Liver (tissue), 3 donors: ENCODE measurements at regions not wholly inside any gene's neighbourhood (a gene's known extent, or its start where the extent isn't known, plus 50 kb on each side); places are given as distances from the start of the nearest gene placed in this dataset.

ENCODE experiments used
- FOXA1 ChIP-seq: IDR thresholded peaks from 2 replicates; pipeline ENCODE4 v1.6.1; 2016; ENCODE audit warnings: antibody characterized with exemption
- GABPA ChIP-seq, 2 donors: IDR thresholded peaks in 1 of 2; conservative IDR thresholded peaks in 1 of 2; 2 replicates each; pipeline ENCODE4 v1.6.1; 2016; ENCODE audit warnings: antibody characterized with exemption in 2 of 2, mild to moderate bottlenecking in 1 of 2, moderate library complexity in 1 of 2
- JUND ChIP-seq, 2 donors: IDR thresholded peaks; 2 replicates each; pipeline ENCODE4 v1.6.1; 2016; ENCODE audit warnings: antibody characterized with exemption in 2 of 2
- RAD21 ChIP-seq, 2 donors: IDR thresholded peaks; 2 replicates each; pipeline ENCODE4 v1.6.1; 2016; ENCODE audit warnings: antibody characterized with exemption in 2 of 2, mild to moderate bottlenecking in 2 of 2
- RXRA ChIP-seq, 2 donors: IDR thresholded peaks; 2 replicates each; pipeline ENCODE4 v1.6.1; 2017 to 2018; ENCODE audit warnings: antibody characterized with exemption in 2 of 2, mild to moderate bottlenecking in 1 of 2
- TAF1 ChIP-seq: conservative IDR thresholded peaks from 2 replicates; pipeline ENCODE4 v1.6.1; 2016; ENCODE audit warnings: antibody characterized with exemption, mild to moderate bottlenecking
- TF ChIP-seq, protein P1 (sequence below): fragments of 150-350 bp; IDR thresholded peaks from 2 replicates; pipeline ENCODE4 v1.5.1; 2017; ENCODE audit warnings: improper control_type of control experiment, low read depth, low read length; ENCODE audit not compliant: missing input control
- TF ChIP-seq, protein P2 (sequence below): IDR thresholded peaks from 2 replicates; pipeline ENCODE4 v1.6.1; 2016; ENCODE audit warnings: antibody characterized with exemption
- TF ChIP-seq, protein P3 (sequence below): IDR thresholded peaks from 2 replicates; pipeline ENCODE4 v1.6.1; 2016; ENCODE audit warnings: antibody characterized with exemption
- TF ChIP-seq, protein P4 (sequence below): IDR thresholded peaks from 2 replicates; pipeline ENCODE4 v1.6.1; 2016; ENCODE audit warnings: antibody characterized with exemption, mild to moderate bottlenecking
- TF ChIP-seq, protein P5 (sequence below): IDR thresholded peaks from 2 replicates; pipeline ENCODE4 v1.6.1; 2016; ENCODE audit warnings: antibody characterized with exemption
- donor health status: healthy.
- donor health status: healthy.

DNA sequence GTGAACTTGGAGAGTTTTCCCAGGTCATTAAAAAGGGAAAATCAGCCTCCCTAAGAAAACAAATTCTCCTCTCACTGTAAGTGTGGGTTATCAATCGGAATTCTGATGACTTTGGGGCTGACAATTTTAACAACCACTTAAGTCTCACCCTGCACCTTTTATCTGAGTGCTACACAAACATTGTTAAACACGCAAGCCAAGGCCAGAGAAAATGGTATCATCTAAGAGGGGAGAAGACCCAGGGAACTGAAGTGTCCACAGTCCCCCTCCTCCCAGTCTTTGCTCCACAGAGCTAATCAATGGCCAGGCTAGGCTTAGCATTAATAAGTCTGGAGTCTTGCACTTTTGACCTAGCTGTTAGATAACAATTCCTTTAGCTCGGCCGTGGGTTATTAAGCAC lies 51.7 kb upstream of the TBX5 start:
- TF ChIP-seq, protein P1, sequence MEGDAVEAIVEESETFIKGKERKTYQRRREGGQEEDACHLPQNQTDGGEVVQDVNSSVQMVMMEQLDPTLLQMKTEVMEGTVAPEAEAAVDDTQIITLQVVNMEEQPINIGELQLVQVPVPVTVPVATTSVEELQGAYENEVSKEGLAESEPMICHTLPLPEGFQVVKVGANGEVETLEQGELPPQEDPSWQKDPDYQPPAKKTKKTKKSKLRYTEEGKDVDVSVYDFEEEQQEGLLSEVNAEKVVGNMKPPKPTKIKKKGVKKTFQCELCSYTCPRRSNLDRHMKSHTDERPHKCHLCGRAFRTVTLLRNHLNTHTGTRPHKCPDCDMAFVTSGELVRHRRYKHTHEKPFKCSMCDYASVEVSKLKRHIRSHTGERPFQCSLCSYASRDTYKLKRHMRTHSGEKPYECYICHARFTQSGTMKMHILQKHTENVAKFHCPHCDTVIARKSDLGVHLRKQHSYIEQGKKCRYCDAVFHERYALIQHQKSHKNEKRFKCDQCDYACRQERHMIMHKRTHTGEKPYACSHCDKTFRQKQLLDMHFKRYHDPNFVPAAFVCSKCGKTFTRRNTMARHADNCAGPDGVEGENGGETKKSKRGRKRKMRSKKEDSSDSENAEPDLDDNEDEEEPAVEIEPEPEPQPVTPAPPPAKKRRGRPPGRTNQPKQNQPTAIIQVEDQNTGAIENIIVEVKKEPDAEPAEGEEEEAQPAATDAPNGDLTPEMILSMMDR: no peak
- TF ChIP-seq GABPA (IDR thresholded peaks at IDR 0.05 in 1 of 2, conservative IDR thresholded peaks at IDR 0.05 in 1 of 2) (no peak), JUND (IDR thresholded peaks at IDR 0.05) (no peak), RAD21 (IDR thresholded peaks at IDR 0.05) (no peak), RXRA (IDR thresholded peaks at IDR 0.05) (no peak), TAF1 (no peak), FOXA1 (no peak)
- TF ChIP-seq, protein P2, sequence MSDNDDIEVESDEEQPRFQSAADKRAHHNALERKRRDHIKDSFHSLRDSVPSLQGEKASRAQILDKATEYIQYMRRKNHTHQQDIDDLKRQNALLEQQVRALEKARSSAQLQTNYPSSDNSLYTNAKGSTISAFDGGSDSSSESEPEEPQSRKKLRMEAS: no peak
- TF ChIP-seq, protein P3, sequence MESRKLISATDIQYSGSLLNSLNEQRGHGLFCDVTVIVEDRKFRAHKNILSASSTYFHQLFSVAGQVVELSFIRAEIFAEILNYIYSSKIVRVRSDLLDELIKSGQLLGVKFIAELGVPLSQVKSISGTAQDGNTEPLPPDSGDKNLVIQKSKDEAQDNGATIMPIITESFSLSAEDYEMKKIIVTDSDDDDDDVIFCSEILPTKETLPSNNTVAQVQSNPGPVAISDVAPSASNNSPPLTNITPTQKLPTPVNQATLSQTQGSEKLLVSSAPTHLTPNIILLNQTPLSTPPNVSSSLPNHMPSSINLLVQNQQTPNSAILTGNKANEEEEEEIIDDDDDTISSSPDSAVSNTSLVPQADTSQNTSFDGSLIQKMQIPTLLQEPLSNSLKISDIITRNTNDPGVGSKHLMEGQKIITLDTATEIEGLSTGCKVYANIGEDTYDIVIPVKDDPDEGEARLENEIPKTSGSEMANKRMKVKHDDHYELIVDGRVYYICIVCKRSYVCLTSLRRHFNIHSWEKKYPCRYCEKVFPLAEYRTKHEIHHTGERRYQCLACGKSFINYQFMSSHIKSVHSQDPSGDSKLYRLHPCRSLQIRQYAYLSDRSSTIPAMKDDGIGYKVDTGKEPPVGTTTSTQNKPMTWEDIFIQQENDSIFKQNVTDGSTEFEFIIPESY: no peak
- TF ChIP-seq, protein P4, sequence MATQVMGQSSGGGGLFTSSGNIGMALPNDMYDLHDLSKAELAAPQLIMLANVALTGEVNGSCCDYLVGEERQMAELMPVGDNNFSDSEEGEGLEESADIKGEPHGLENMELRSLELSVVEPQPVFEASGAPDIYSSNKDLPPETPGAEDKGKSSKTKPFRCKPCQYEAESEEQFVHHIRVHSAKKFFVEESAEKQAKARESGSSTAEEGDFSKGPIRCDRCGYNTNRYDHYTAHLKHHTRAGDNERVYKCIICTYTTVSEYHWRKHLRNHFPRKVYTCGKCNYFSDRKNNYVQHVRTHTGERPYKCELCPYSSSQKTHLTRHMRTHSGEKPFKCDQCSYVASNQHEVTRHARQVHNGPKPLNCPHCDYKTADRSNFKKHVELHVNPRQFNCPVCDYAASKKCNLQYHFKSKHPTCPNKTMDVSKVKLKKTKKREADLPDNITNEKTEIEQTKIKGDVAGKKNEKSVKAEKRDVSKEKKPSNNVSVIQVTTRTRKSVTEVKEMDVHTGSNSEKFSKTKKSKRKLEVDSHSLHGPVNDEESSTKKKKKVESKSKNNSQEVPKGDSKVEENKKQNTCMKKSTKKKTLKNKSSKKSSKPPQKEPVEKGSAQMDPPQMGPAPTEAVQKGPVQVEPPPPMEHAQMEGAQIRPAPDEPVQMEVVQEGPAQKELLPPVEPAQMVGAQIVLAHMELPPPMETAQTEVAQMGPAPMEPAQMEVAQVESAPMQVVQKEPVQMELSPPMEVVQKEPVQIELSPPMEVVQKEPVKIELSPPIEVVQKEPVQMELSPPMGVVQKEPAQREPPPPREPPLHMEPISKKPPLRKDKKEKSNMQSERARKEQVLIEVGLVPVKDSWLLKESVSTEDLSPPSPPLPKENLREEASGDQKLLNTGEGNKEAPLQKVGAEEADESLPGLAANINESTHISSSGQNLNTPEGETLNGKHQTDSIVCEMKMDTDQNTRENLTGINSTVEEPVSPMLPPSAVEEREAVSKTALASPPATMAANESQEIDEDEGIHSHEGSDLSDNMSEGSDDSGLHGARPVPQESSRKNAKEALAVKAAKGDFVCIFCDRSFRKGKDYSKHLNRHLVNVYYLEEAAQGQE: no peak
- TF ChIP-seq, protein P5, sequence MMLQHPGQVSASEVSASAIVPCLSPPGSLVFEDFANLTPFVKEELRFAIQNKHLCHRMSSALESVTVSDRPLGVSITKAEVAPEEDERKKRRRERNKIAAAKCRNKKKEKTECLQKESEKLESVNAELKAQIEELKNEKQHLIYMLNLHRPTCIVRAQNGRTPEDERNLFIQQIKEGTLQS: no peak
